H9 (cell line): ENCODE measurements at regions not wholly inside any gene's neighbourhood (a gene's known extent, or its start where the extent isn't known, plus 50 kb on each side); places are given as distances from the start of the nearest gene placed in this dataset.

Experiments used
- DNase-seq: peaks from one replicate; pipeline ENCODE4 v3.0.0-alpha.2; 2017
- H2AFZ ChIP-seq: one replicate; pipeline ENCODE4 v1.6.1; 2013; ENCODE audit warnings: mild to moderate bottlenecking, low read length, control low read depth, moderate library complexity
- H2AK5ac ChIP-seq: 2 replicates; pipeline ENCODE4 v1.6.1; 2013; ENCODE audit warnings: low read length, control low read depth, mixed read lengths; ENCODE audit not compliant: insufficient read length
- H2BK120ac ChIP-seq: one replicate; pipeline ENCODE4 v1.6.1; 2013; ENCODE audit warnings: low read depth, mild to moderate bottlenecking, low read length, control low read depth, inconsistent platforms; ENCODE audit not compliant: poor library complexity, severe bottlenecking
- H2BK12ac ChIP-seq: 2 replicates; pipeline ENCODE4 v1.6.1; 2013; ENCODE audit warnings: low read length, control low read depth, mixed read lengths, low read depth; ENCODE audit not compliant: insufficient read length
- H2BK15ac ChIP-seq: 2 replicates; pipeline ENCODE4 v1.6.1; 2013; ENCODE audit warnings: low read depth, low read length, control low read depth
- H2BK20ac ChIP-seq: one replicate; pipeline ENCODE4 v1.6.1; 2013; ENCODE audit warnings: low read depth, mild to moderate bottlenecking, low read length, control low read depth, inconsistent platforms; ENCODE audit not compliant: poor library complexity, severe bottlenecking
- H2BK5ac ChIP-seq: 2 replicates; pipeline ENCODE4 v1.6.1; 2013; ENCODE audit warnings: low read length, control low read depth, mixed read lengths; ENCODE audit not compliant: insufficient read length
- H3K14ac ChIP-seq: 2 replicates; pipeline ENCODE4 v1.6.1; 2013; ENCODE audit warnings: low read length, control low read depth; ENCODE audit not compliant: insufficient read depth
- H3K18ac ChIP-seq: 2 replicates; pipeline ENCODE4 v1.6.1; 2013; ENCODE audit warnings: low read depth, mild to moderate bottlenecking, mixed read lengths, low read length, control low read depth; ENCODE audit not compliant: insufficient read length
- H3K23ac ChIP-seq: 2 replicates; pipeline ENCODE4 v1.6.1; 2013; ENCODE audit warnings: low read length, control low read depth, mixed read lengths, low read depth; ENCODE audit not compliant: insufficient read length
- H3K23me2 ChIP-seq: 2 replicates; pipeline ENCODE4 v1.6.1; 2013; ENCODE audit warnings: low read depth, mild to moderate bottlenecking, mixed read lengths, low read length, control low read depth; ENCODE audit not compliant: insufficient read length, poor library complexity, severe bottlenecking
- H3K27ac ChIP-seq: 2 replicates; pipeline ENCODE4 v1.5.1; 2013; ENCODE audit warnings: low read length, control low read depth, mixed read lengths, low read depth; ENCODE audit not compliant: insufficient read length
- H3K27me3 ChIP-seq: 2 replicates; pipeline ENCODE4 v1.6.1; 2013; ENCODE audit warnings: low read length, control low read depth, inconsistent platforms; ENCODE audit not compliant: insufficient read depth
- H3K4ac ChIP-seq: 2 replicates; pipeline ENCODE4 v1.6.1; 2013; ENCODE audit warnings: low read depth, mild to moderate bottlenecking, control low read depth, inconsistent platforms, low read length, moderate library complexity
- H3K4me1 ChIP-seq: 2 replicates; pipeline ENCODE4 v1.6.1; 2013; ENCODE audit warnings: low read length, control low read depth, inconsistent platforms; ENCODE audit not compliant: insufficient read depth
- H3K4me2 ChIP-seq: 2 replicates; pipeline ENCODE4 v1.6.1; 2013; ENCODE audit warnings: low read length, control low read depth, mixed read lengths; ENCODE audit not compliant: insufficient read length, insufficient read depth
- H3K56ac ChIP-seq: 2 replicates; pipeline ENCODE4 v1.6.1; 2013; ENCODE audit warnings: low read depth, mild to moderate bottlenecking, mixed read lengths, low read length, control low read depth; ENCODE audit not compliant: insufficient read length
- H3K79me1 ChIP-seq: 2 replicates; pipeline ENCODE4 v1.6.1; 2013; ENCODE audit warnings: low read depth, mild to moderate bottlenecking, moderate library complexity, low read length, control low read depth, inconsistent platforms; ENCODE audit not compliant: insufficient read depth, poor library complexity, severe bottlenecking
- H3K79me2 ChIP-seq: 2 replicates; pipeline ENCODE4 v1.6.1; 2013; ENCODE audit warnings: low read length, control low read depth, inconsistent platforms; ENCODE audit not compliant: insufficient read depth
- H3K9ac ChIP-seq: 2 replicates; pipeline ENCODE4 v1.6.1; 2013; ENCODE audit warnings: low read length, control low read depth, mixed read lengths; ENCODE audit not compliant: insufficient read length; ENCODE audit errors: extremely low read depth
- H3K9me3 ChIP-seq: one replicate; pipeline ENCODE4 v1.6.1; 2013; ENCODE audit warnings: low read depth, low read length, inconsistent platforms; ENCODE audit not compliant: control insufficient read depth
- H3T11ph ChIP-seq: one replicate; pipeline ENCODE4 v1.6.1; 2013; ENCODE audit warnings: mild to moderate bottlenecking, low read length, control low read depth, inconsistent platforms
- H4K20me1 ChIP-seq: one replicate; pipeline ENCODE4 v1.6.1; 2013; ENCODE audit not compliant: control insufficient read depth, insufficient read length, insufficient read depth
- H4K5ac ChIP-seq: 2 replicates; pipeline ENCODE4 v1.6.1; 2013; ENCODE audit warnings: low read depth, mild to moderate bottlenecking, mixed read lengths, low read length, control low read depth; ENCODE audit not compliant: insufficient read length
- H4K8ac ChIP-seq: replicated peaks from 2 replicates; pipeline ENCODE4 v1.6.1; 2013; ENCODE audit warnings: low read length, control low read depth, mixed read lengths, low read depth; ENCODE audit not compliant: insufficient read length
- H4K91ac ChIP-seq: 2 replicates; pipeline ENCODE4 v1.6.1; 2013; ENCODE audit warnings: low read depth, mild to moderate bottlenecking, moderate library complexity, mixed read lengths, low read length, control low read depth; ENCODE audit not compliant: insufficient read length
- H3K27ac Mint-ChIP-seq, 3 experiments: 2 replicates in 2 of 3; 3 replicates in 1 of 3; pipeline ENCODE4 v1.8.0; 2020 to 2021; ENCODE audit warnings: mixed read lengths in 3 of 3, mild to moderate bottlenecking in 1 of 3, moderate library complexity in 1 of 3
- H3K27me3 Mint-ChIP-seq: 2 replicates; pipeline ENCODE4 v1.8.0; 2021; ENCODE audit warnings: low read depth, mild to moderate bottlenecking, moderate library complexity, mixed read lengths
- H3K36me3 Mint-ChIP-seq, 3 experiments: 2 replicates in 2 of 3; 3 replicates in 1 of 3; pipeline ENCODE4 v1.8.0; 2020 to 2021; ENCODE audit warnings: low read depth in 3 of 3, mixed read lengths in 3 of 3; ENCODE audit not compliant: insufficient read depth in 1 of 3
- H3K4me1 Mint-ChIP-seq, 2 experiments: 2 replicates each; pipeline ENCODE4 v1.8.0; 2020; ENCODE audit warnings: mixed read lengths in 2 of 2
- H3K4me3 Mint-ChIP-seq, 2 experiments: 2 replicates in 1 of 2; 3 replicates in 1 of 2; pipeline ENCODE4 v1.8.0; 2020 to 2021; ENCODE audit warnings: mild to moderate bottlenecking in 2 of 2, mixed read lengths in 2 of 2, moderate library complexity in 1 of 2
- H3K9me3 Mint-ChIP-seq, 2 experiments: 2 replicates in 1 of 2; 3 replicates in 1 of 2; pipeline ENCODE4 v1.8.0; 2020; ENCODE audit warnings: mild to moderate bottlenecking in 2 of 2, mixed read lengths in 2 of 2, moderate library complexity in 1 of 2
- CTCF ChIP-seq: fragments of 200-600 bp; sonication (generic); conservative IDR thresholded peaks from 3 replicates; pipeline ENCODE4 v1.8.0; 2021; ENCODE audit warnings: antibody characterized with exemption, mild to moderate bottlenecking
- WGBS: extraction: QIAGEN DNeasy Blood & Tissue Kit; methylation state at CpG from one replicate; pipeline ENCODE4 v1.1.7; 2013; ENCODE audit warnings: missing lambda C conversion rate, low lambda C conversion rate, mixed read lengths; ENCODE audit not compliant: insufficient read length; ENCODE audit errors: extremely low coverage; 5-methylcytosine and 5-hydroxymethylcytosine counted together

DNA sequence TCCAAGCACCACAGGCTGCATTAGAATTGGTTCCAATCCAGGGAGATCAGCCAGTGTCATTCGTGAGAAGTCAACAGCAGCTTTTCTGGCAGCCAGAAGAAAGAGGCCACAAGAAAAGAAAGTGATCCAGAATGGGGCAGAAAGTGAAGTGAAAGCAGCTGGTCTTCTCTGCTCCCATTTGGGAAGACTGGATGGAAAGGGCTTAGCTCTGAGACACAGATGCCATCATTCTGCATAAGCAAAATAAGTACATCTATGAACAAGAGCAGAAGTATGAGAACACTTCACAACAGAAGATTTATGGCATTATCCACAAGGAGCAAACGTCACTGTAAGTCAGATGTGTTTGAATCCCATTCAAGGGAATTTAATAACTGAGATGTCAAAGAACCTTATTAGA lies 326.5 kb upstream of the ESRRG start:
- H3K14ac ChIP-seq = no peak overlapping the region
- Mint-ChIP-seq H3K27ac (no peak overlapping the region), H3K9me3 (no peaks in the 10 kb centered on the region), H3K4me1 (no peaks in the 10 kb centered on the region), H3K4me3 (no peak overlapping the region), H3K36me3 (no peaks in the 10 kb centered on the region), H3K27me3 (no peaks in the 10 kb centered on the region; the same call in 1 of the 2 replicates)
- no peak overlapping the region for H2AFZ ChIP-seq
- no peak overlapping the region for H4K5ac ChIP-seq
- H2BK15ac ChIP-seq = no peak overlapping the region
- H3K79me2 ChIP-seq = no peaks in the 10 kb centered on the region
- no peak overlapping the region for H2BK5ac ChIP-seq
- no peak for TF ChIP-seq CTCF
- no peak overlapping the region for H3K56ac ChIP-seq
- no peaks in the 10 kb centered on the region for H4K20me1 ChIP-seq
- H4K8ac ChIP-seq = no peak overlapping the region
- no peaks in the 10 kb centered on the region for H3K4me1 ChIP-seq
- no peaks in the 10 kb centered on the region for H3K9me3 ChIP-seq
- no peak overlapping the region for H3K4ac ChIP-seq
- no peak overlapping the region for H2AK5ac ChIP-seq
- no peak overlapping the region for H3K4me2 ChIP-seq
- no peak overlapping the region for H3T11ph ChIP-seq
- no peaks in the 10 kb centered on the region for H3K27me3 ChIP-seq
- no peak overlapping the region for H3K18ac ChIP-seq
- H3K23ac ChIP-seq = no peak overlapping the region
- H3K9ac ChIP-seq = no peak overlapping the region
- no peaks in the 10 kb centered on the region for H3K23me2 ChIP-seq
- no peak overlapping the region for H2BK120ac ChIP-seq
- no peak overlapping the region for H4K91ac ChIP-seq
- DNase-seq = no peak
- no CpG with 5 or more reads among the region's 2 CpGs for WGBS
- no peak overlapping the region for H2BK20ac ChIP-seq
- no peak overlapping the region for H2BK12ac ChIP-seq
- no peaks in the 10 kb centered on the region for H3K79me1 ChIP-seq
- no peak overlapping the region for H3K27ac ChIP-seq
